Endodermal cell (in vitro differentiated cells): ENCODE measurements at regions not wholly inside any gene's neighbourhood (a gene's known extent, or its start where the extent isn't known, plus 50 kb on each side); places are given as distances from the start of the nearest gene placed in this dataset.

Source experiments
- DNase-seq: peaks from one replicate; pipeline ENCODE4 v3.0.0-alpha.2; 2017
- H3K27ac ChIP-seq: 2 replicates; pipeline ENCODE4 v1.5.1; 2013; ENCODE audit warnings: mild to moderate bottlenecking, low read depth, low read length, moderate library complexity
- H3K27me3 ChIP-seq: 2 replicates; pipeline ENCODE4 v1.6.1; 2013; ENCODE audit warnings: mild to moderate bottlenecking, low read length, moderate library complexity; ENCODE audit not compliant: insufficient read depth, control insufficient read depth, poor library complexity, severe bottlenecking
- H3K36me3 ChIP-seq: 2 replicates; pipeline ENCODE4 v1.7.0; 2013; ENCODE audit warnings: mild to moderate bottlenecking, low read length, moderate library complexity; ENCODE audit not compliant: control insufficient read depth, insufficient read depth
- H3K4me1 ChIP-seq: one replicate; pipeline ENCODE4 v1.7.0; 2013; ENCODE audit warnings: low read length; ENCODE audit not compliant: control insufficient read depth, insufficient read depth
- H3K4me3 ChIP-seq: 2 replicates; pipeline ENCODE4 v1.5.1; 2013; ENCODE audit warnings: mild to moderate bottlenecking, low read length, moderate library complexity
- H3K9ac ChIP-seq: 2 replicates; pipeline ENCODE4 v1.6.1; 2013; ENCODE audit warnings: mild to moderate bottlenecking, low read length, moderate library complexity; ENCODE audit not compliant: poor library complexity, severe bottlenecking; ENCODE audit errors: extremely low read depth
- H3K9me3 ChIP-seq: 2 replicates; pipeline ENCODE4 v1.6.1; 2013; ENCODE audit warnings: mild to moderate bottlenecking, low read length, moderate library complexity; ENCODE audit not compliant: control insufficient read depth
- H3K27ac Mint-ChIP-seq: 2 replicates; pipeline ENCODE4 v1.8.0; 2020; ENCODE audit warnings: mixed read lengths
- H3K27me3 Mint-ChIP-seq: 2 replicates; pipeline ENCODE4 v1.8.0; 2021; ENCODE audit warnings: mild to moderate bottlenecking, mixed read lengths; ENCODE audit not compliant: insufficient read depth
- H3K36me3 Mint-ChIP-seq: 2 replicates; pipeline ENCODE4 v1.8.0; 2020; ENCODE audit warnings: low read depth, mixed read lengths
- H3K4me1 Mint-ChIP-seq: 2 replicates; pipeline ENCODE4 v1.8.0; 2020; ENCODE audit warnings: mixed read lengths
- H3K4me3 Mint-ChIP-seq: 2 replicates; pipeline ENCODE4 v1.8.0; 2020; ENCODE audit warnings: mild to moderate bottlenecking, moderate library complexity, mixed read lengths
- H3K9me3 Mint-ChIP-seq: 2 replicates; pipeline ENCODE4 v1.8.0; 2020; ENCODE audit warnings: mild to moderate bottlenecking, mixed read lengths
- whole genome bisulfite sequencing, 2 experiments: methylation state at CpG; one replicate each; pipeline versions ENCODE4 v1.1.5 to v1.1.7; 2013; ENCODE audit warnings: missing lambda C conversion rate in 2 of 2, mixed read lengths in 1 of 2; ENCODE audit not compliant: insufficient coverage in 1 of 2, insufficient read length in 1 of 2; 5-methylcytosine and 5-hydroxymethylcytosine counted together
- TF ChIP-seq, protein P1 (sequence below): fragments of 200-600 bp; sonication (generic); conservative IDR thresholded peaks from 2 replicates; pipeline ENCODE4 v1.5.0; 2021; ENCODE audit warnings: antibody characterized with exemption, mild to moderate bottlenecking

DNA sequence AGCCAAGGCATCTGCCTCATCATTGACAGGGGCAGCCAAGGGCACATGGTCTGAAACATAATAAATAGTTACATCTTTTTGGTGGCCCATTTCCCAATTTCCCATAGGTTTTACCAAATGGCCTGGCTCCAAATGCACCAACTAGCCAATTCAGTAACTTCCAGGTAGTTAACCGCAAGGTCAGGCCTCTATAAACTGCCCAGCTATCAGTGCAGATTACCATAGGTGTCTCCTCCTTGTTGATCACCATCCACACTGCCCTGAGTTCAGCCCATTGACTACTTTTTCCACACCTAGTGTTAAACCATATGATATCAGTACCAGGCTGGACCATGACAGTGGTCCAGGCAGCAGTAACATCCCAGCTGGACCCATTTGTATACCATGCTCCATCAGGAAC lies 1145.1 kb upstream of the POU3F4 start:
- no peaks in the 10 kb centered on the region for H3K4me1 ChIP-seq
- no peaks in the 10 kb centered on the region for H3K4me1 Mint-ChIP-seq
- peaks cover 36% of the 10 kb centered on the region for H3K9me3 Mint-ChIP-seq
- no peak overlapping the region for H3K9ac ChIP-seq
- TF ChIP-seq, protein P1, sequence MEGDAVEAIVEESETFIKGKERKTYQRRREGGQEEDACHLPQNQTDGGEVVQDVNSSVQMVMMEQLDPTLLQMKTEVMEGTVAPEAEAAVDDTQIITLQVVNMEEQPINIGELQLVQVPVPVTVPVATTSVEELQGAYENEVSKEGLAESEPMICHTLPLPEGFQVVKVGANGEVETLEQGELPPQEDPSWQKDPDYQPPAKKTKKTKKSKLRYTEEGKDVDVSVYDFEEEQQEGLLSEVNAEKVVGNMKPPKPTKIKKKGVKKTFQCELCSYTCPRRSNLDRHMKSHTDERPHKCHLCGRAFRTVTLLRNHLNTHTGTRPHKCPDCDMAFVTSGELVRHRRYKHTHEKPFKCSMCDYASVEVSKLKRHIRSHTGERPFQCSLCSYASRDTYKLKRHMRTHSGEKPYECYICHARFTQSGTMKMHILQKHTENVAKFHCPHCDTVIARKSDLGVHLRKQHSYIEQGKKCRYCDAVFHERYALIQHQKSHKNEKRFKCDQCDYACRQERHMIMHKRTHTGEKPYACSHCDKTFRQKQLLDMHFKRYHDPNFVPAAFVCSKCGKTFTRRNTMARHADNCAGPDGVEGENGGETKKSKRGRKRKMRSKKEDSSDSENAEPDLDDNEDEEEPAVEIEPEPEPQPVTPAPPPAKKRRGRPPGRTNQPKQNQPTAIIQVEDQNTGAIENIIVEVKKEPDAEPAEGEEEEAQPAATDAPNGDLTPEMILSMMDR, result no peak
- H3K27ac ChIP-seq, result no peak overlapping the region
- WGBS, 2 experiments, result 100% methylated on average over 1 of the region's 1 CpG; no CpG with 5 or more reads in 1 of the 2 experiments
- no peaks in the 10 kb centered on the region for H3K27me3 Mint-ChIP-seq
- no peak overlapping the region for H3K4me3 Mint-ChIP-seq
- no peaks in the 10 kb centered on the region for H3K36me3 Mint-ChIP-seq
- no peak overlapping the region for H3K4me3 ChIP-seq
- H3K27me3 ChIP-seq, result no peaks in the 10 kb centered on the region
- DNase-seq, result no peak
- no peak overlapping the region for H3K27ac Mint-ChIP-seq
- H3K9me3 ChIP-seq, result no peaks in the 10 kb centered on the region
- no peaks in the 10 kb centered on the region for H3K36me3 ChIP-seq

DNA sequence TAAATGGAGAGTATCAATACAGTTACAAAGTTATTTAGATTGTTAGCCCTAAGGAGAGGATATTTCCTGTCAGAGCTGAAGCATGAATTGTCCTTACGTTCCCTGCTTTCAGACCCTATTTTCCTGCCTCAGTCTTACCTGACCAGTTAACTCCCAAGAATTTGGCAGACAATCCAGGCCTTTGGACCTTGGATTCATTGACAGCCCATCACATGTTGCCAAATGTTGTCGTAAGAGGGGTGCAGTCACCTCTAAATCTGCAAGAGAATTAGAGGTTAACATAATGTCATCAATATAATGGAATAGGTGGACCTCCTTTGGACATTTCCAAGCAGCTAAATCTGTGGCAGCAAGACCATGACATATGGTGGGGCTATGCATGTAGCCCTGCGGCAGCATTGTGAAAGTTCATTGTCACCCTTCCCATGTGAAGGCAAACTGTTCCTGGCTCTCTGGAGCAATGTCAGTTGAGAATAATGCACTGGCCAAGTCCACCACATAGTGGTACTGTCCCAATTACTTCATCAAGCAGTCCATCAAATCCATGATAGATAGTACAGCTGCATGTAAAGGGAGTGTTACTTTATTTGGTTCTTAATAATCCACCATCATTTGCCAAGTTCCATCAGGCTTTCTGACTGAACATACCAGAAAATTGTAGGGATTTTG lies 1137.0 kb upstream of the POU3F4 start:
- no peaks in the 10 kb centered on the region for H3K36me3 Mint-ChIP-seq
- Histone ChIP-seq H3K9me3 (no peaks in the 10 kb centered on the region), H3K4me3 (no peak overlapping the region), H3K36me3 (no peaks in the 10 kb centered on the region), H3K9ac (no peak overlapping the region), H3K27me3 (no peaks in the 10 kb centered on the region), H3K4me1 (no peaks in the 10 kb centered on the region), H3K27ac (no peak overlapping the region)
- no peak overlapping the region for H3K4me3 Mint-ChIP-seq
- peaks cover 41% of the 10 kb centered on the region for H3K9me3 Mint-ChIP-seq
- no peak overlapping the region for H3K27ac Mint-ChIP-seq
- 80 to 85% methylated on average over 1 to 3 of the region's 3 CpGs for WGBS, 2 experiments
- no peak for DNase-seq
- TF ChIP-seq, protein P1, result no peak
- H3K4me1 Mint-ChIP-seq, result no peaks in the 10 kb centered on the region
- no peaks in the 10 kb centered on the region for H3K27me3 Mint-ChIP-seq

DNA sequence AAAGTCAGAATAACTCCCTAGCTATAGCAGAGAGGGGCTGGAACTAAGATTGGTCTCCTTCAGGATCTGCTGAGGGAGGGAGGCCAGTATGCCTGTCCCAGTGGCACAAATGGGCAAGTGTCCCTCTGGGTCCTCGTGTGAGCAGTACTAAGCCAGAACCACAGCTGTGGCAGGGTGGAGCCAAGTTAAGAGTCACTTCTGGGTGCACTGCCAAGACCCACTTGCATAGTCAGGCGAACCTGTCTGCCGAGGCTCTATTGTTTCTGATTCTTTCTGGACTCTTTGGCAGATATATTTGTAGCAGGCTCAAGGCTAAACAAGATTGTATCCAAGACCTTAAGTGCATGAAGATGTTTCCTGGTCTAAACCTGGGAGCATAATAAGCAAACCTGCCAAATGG lies 1123.7 kb upstream of the POU3F4 start:
- Histone ChIP-seq H3K9ac (no peak overlapping the region), H3K9me3 (no peaks in the 10 kb centered on the region), H3K4me1 (no peaks in the 10 kb centered on the region), H3K4me3 (no peak overlapping the region), H3K27me3 (no peaks in the 10 kb centered on the region), H3K27ac (no peak overlapping the region), H3K36me3 (no peaks in the 10 kb centered on the region)
- Mint-ChIP-seq H3K27me3 (no peaks in the 10 kb centered on the region), H3K9me3 (peaks cover 55% of the 10 kb centered on the region), H3K4me1 (no peaks in the 10 kb centered on the region), H3K36me3 (no peaks in the 10 kb centered on the region), H3K27ac (no peak overlapping the region), H3K4me3 (no peak overlapping the region)
- no peak for DNase-seq
- WGBS, 2 experiments, result 69% methylated on average over 3 of the region's 3 CpGs; no CpG with 5 or more reads in 1 of the 2 experiments
- TF ChIP-seq, protein P1, result no peak
